RKO (cell line): ENCODE measurements at regions not wholly inside any gene's neighbourhood (a gene's known extent, or its start where the extent isn't known, plus 50 kb on each side); places are given as distances from the start of the nearest gene placed in this dataset.
A peak's percentile ranks its signal among the peaks of the same experiment; 100 is the strongest.
"Not testable (repeated sequence)": the region's sequence is repeated elsewhere in the genome, so short reads cannot be mapped to it uniquely, and the experiment has no call there.

Source experiments
- DNase-seq: peaks from one replicate; pipeline ENCODE4 v3.0.0-alpha.2; 2016; ENCODE audit warnings: low spot score

- DNase-seq: no peak
These were observed 114.0 kb downstream of the LHX2 start for GRCh38 chr9:124125651-124125977.

GRCh38 chr9:124126648-124127646 lies 115.4 kb downstream of the LHX2 start:
- DNase-seq: peak; percentile 66

GRCh38 chr9:124128568-124129166 lies 117.1 kb downstream of the LHX2 start:
- DNase-seq: no peak

GRCh38 chr9:124130277-124131075 lies 118.9 kb downstream of the LHX2 start:
- DNase-seq: no peak

GRCh38 chr9:124131518-124131917 lies 120.0 kb downstream of the LHX2 start:
- not testable (repeated sequence) for DNase-seq

- DNase-seq: no peak
These were observed 121.1 kb downstream of the LHX2 start for GRCh38 chr9:124132671-124133147.

GRCh38 chr9:124133727-124134126 lies 122.2 kb downstream of the LHX2 start:
- peak; percentile 20 for DNase-seq

- DNase-seq: no peak
These were observed 123.0 kb downstream of the LHX2 start for GRCh38 chr9:124134526-124134925.

- no peak for DNase-seq
These were observed 121.9 kb upstream of the NEK6 start for GRCh38 chr9:124135813-124136365.

- no peak for DNase-seq
These were observed 120.5 kb upstream of the NEK6 start for GRCh38 chr9:124137009-124137943.

GRCh38 chr9:124137944-124138335 lies 119.8 kb upstream of the NEK6 start:
- no peak for DNase-seq

GRCh38 chr9:124139001-124139400 lies 118.7 kb upstream of the NEK6 start:
- no peak for DNase-seq

GRCh38 chr9:124140941-124141568 lies 116.7 kb upstream of the NEK6 start:
- no peak for DNase-seq

- not testable (repeated sequence) for DNase-seq
These were observed 113.1 kb upstream of the NEK6 start for GRCh38 chr9:124144561-124145123.

GRCh38 chr9:124146031-124146561 lies 111.7 kb upstream of the NEK6 start:
- peak; percentile 61 for DNase-seq

- peak; percentile 50 for DNase-seq
These were observed 107.8 kb upstream of the NEK6 start for GRCh38 chr9:124149992-124150391.

- DNase-seq: no peak
These were observed 93.9 kb upstream of the NEK6 start for GRCh38 chr9:124163760-124164255.

GRCh38 chr9:124164811-124165210 lies 92.9 kb upstream of the NEK6 start:
- no peak for DNase-seq

- DNase-seq: no peak
These were observed 83.3 kb upstream of the NEK6 start for GRCh38 chr9:124174433-124174832.

GRCh38 chr9:124177522-124177921 lies 80.2 kb upstream of the NEK6 start:
- not testable (repeated sequence) for DNase-seq
